ENCODE measurements at regions not wholly inside any gene's neighbourhood (a gene's known extent, or its start where the extent isn't known, plus 50 kb on each side); places are given as distances from the start of the nearest gene placed in this dataset.

DNA sequence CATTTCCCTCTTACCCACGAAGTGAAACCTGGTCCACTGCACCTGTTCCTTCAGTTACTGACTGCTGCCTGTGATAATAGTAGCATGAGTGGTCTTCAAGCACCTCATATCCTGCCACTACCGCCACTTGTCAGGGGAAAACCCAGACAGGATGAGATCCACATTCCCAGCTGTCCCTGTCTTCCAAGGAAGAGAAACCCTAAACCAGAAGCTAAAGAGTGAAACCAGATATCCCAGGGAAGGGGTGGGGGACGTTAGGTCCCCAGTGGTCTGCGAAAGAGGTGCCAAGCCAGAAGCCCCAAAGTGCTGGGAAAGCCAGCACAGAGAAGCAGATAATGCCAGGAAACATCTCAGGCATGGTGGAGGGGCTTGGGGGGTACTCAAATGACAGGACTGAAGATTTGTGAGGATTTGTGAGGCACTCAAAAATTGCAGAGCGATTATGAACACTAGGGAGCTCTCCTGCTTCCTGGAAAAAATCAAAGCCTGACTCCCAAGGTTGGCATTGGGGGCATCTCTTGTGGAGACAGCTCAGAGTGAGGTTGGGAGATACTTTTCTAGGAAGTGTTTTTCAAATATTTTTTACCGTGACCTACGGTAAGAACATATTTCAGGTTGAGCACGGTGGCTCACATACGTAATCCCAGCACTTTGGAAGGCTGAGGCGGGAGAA is 77.9 kb downstream of the TMEM30B start:
- TF ChIP-seq, protein P1, sequence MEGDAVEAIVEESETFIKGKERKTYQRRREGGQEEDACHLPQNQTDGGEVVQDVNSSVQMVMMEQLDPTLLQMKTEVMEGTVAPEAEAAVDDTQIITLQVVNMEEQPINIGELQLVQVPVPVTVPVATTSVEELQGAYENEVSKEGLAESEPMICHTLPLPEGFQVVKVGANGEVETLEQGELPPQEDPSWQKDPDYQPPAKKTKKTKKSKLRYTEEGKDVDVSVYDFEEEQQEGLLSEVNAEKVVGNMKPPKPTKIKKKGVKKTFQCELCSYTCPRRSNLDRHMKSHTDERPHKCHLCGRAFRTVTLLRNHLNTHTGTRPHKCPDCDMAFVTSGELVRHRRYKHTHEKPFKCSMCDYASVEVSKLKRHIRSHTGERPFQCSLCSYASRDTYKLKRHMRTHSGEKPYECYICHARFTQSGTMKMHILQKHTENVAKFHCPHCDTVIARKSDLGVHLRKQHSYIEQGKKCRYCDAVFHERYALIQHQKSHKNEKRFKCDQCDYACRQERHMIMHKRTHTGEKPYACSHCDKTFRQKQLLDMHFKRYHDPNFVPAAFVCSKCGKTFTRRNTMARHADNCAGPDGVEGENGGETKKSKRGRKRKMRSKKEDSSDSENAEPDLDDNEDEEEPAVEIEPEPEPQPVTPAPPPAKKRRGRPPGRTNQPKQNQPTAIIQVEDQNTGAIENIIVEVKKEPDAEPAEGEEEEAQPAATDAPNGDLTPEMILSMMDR (IDR thresholded peaks at IDR 0.05) = no peak
- no peak for TF ChIP-seq POLR2A (IDR thresholded peaks at IDR 0.05)
